ENCODE measurements at regions not wholly inside any gene's neighbourhood (a gene's known extent, or its start where the extent isn't known, plus 50 kb on each side); places are given as distances from the start of the nearest gene placed in this dataset.

- no peak for TF ChIP-seq CTCF (IDR thresholded peaks at IDR 0.05; ENCODE audit: low read depth, low read length)
- no peak for TF ChIP-seq EZH2phosphoT487 (IDR thresholded peaks at IDR 0.05; ENCODE audit: low read depth)
These were observed 53.5 kb upstream of the PRELP start for GRCh38 chr1:203422116-203422515.

Measured in OCI-LY3 (cell line).